SH-SY5Y (cell line): ENCODE measurements at regions not wholly inside any gene's neighbourhood (a gene's known extent, or its start where the extent isn't known, plus 50 kb on each side); places are given as distances from the start of the nearest gene placed in this dataset.

Source experiments
- GATA2 ChIP-seq: IDR thresholded peaks from 2 replicates; pipeline ENCODE4 v1.6.1; 2011; ENCODE audit warnings: mild to moderate bottlenecking, low read depth, low read length
- GATA3 ChIP-seq: IDR thresholded peaks from 2 replicates; pipeline ENCODE4 v1.6.1; 2011; ENCODE audit warnings: low read depth, mild to moderate bottlenecking, low read length, moderate library complexity

- TF ChIP-seq GATA2 (no peak), GATA3 (no peak)
These were observed 284.6 kb downstream of the RPS24 start for GRCh38 chr10:78318305-78318704.

- TF ChIP-seq GATA3 (no peak), GATA2 (no peak)
These were observed 285.7 kb downstream of the RPS24 start for GRCh38 chr10:78319371-78319770.

- TF ChIP-seq GATA2, result no peak
- TF ChIP-seq GATA3, result no peak
These were observed 286.2 kb downstream of the RPS24 start for GRCh38 chr10:78319841-78320240.

GRCh38 chr10:78320506-78320905, 286.8 kb downstream of the RPS24 start:
- TF ChIP-seq GATA3, result no peak
- no peak for TF ChIP-seq GATA2

GRCh38 chr10:78321000-78321399, 287.3 kb downstream of the RPS24 start:
- TF ChIP-seq GATA3, result no peak
- no peak for TF ChIP-seq GATA2

- no peak for TF ChIP-seq GATA3
- TF ChIP-seq GATA2, result no peak
These were observed 287.8 kb downstream of the RPS24 start for GRCh38 chr10:78321500-78321899.

GRCh38 chr10:78326372-78326771, 292.7 kb downstream of the RPS24 start:
- no peak for TF ChIP-seq GATA2
- TF ChIP-seq GATA3, result no peak

GRCh38 chr10:78327778-78328591, 294.3 kb downstream of the RPS24 start:
- TF ChIP-seq GATA3 (no peak), GATA2 (no peak)

GRCh38 chr10:78328592-78329404, 295.1 kb downstream of the RPS24 start:
- TF ChIP-seq GATA2, result no peak
- no peak for TF ChIP-seq GATA3

- no peak for TF ChIP-seq GATA2
- no peak for TF ChIP-seq GATA3
These were observed 297.2 kb downstream of the RPS24 start for GRCh38 chr10:78330884-78331283.

- TF ChIP-seq GATA2, result no peak
- TF ChIP-seq GATA3, result no peak
These were observed 297.8 kb downstream of the RPS24 start for GRCh38 chr10:78331391-78331922.

GRCh38 chr10:78332012-78332411, 298.3 kb downstream of the RPS24 start:
- TF ChIP-seq GATA3, result no peak
- no peak for TF ChIP-seq GATA2

GRCh38 chr10:78332657-78333056, 299.0 kb downstream of the RPS24 start:
- TF ChIP-seq GATA2 (no peak), GATA3 (no peak)

GRCh38 chr10:78333362-78334143, 299.9 kb downstream of the RPS24 start:
- TF ChIP-seq GATA2 (no peak), GATA3 (no peak)

GRCh38 chr10:78335371-78335690, 301.7 kb downstream of the RPS24 start:
- TF ChIP-seq GATA2, result no peak
- TF ChIP-seq GATA3, result no peak
